SJCRH30 (cell line): ENCODE measurements at regions not wholly inside any gene's neighbourhood (a gene's known extent, or its start where the extent isn't known, plus 50 kb on each side); places are given as distances from the start of the nearest gene placed in this dataset.
"Not testable (repeated sequence)": the region's sequence is repeated elsewhere in the genome, so short reads cannot be mapped to it uniquely, and the experiment has no call there.

Experiments used
- DNase-seq, 2 experiments: peaks; one replicate each; pipeline ENCODE4 v3.0.0-alpha.2; 2015 to 2020
- H3K27ac ChIP-seq: fragments of 250-450 bp; sonication (Bioruptor Pico); 2 replicates; pipeline ENCODE4 v1.5.1; 2020; ENCODE audit warnings: mild to moderate bottlenecking, moderate library complexity
- H3K27me3 ChIP-seq: fragments of 250-450 bp; sonication (Bioruptor Pico); 2 replicates; pipeline ENCODE4 v1.5.1; 2020; ENCODE audit warnings: mild to moderate bottlenecking, moderate library complexity
- H3K36me3 ChIP-seq: fragments of 250-450 bp; sonication (Bioruptor Pico); 2 replicates; pipeline ENCODE4 v1.5.1; 2020; ENCODE audit warnings: mild to moderate bottlenecking, moderate library complexity
- H3K4me1 ChIP-seq: fragments of 250-450 bp; sonication (Bioruptor Pico); 2 replicates; pipeline ENCODE4 v1.5.1; 2020; ENCODE audit warnings: mild to moderate bottlenecking, moderate library complexity
- H3K4me3 ChIP-seq: fragments of 250-450 bp; sonication (Bioruptor Pico); 2 replicates; pipeline ENCODE4 v1.5.1; 2020; ENCODE audit warnings: mild to moderate bottlenecking, moderate library complexity
- H3K9me3 ChIP-seq: fragments of 250-450 bp; sonication (Bioruptor Pico); replicated peaks from 2 replicates; pipeline ENCODE4 v1.5.1; 2020; ENCODE audit warnings: mild to moderate bottlenecking, moderate library complexity

DNA sequence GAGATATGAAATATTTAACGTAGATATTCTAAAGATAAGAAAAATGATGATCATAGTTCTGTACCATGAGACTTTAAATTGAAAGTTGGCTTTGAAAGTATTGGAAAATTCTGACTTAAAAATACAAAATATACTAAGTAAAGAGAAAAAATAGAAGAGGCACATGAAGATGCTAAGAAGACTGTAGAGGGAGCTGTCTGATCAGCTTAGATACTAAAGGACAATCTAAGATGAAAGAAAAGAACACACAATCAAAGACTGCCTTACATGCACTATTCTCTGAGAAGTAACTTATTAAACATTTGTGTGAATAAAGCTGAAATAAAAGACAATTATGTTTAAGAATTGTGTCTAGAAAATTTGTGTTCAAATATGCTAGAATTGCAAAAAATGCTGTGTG lies 55.1 kb downstream of the RBMXL2 start:
- DNase-seq: peak in 1 of 2 experiments; percentile 7
- Histone ChIP-seq H3K4me3 (no peak overlapping the region), H3K27me3 (no peaks in the 10 kb centered on the region; the same call in 1 of the 2 replicates), H3K36me3 (no peaks in the 10 kb centered on the region), H3K4me1 (no peaks in the 10 kb centered on the region), H3K9me3 (no peaks in the 10 kb centered on the region), H3K27ac (no peak overlapping the region)

- not testable (repeated sequence) for H3K27me3 ChIP-seq, H3K27ac ChIP-seq, H3K36me3 ChIP-seq, H3K4me3 ChIP-seq, H3K4me1 ChIP-seq, H3K9me3 ChIP-seq, DNase-seq
Measured at GRCh38 chr11:7150104-7150503, 61.3 kb downstream of the RBMXL2 start.

DNA sequence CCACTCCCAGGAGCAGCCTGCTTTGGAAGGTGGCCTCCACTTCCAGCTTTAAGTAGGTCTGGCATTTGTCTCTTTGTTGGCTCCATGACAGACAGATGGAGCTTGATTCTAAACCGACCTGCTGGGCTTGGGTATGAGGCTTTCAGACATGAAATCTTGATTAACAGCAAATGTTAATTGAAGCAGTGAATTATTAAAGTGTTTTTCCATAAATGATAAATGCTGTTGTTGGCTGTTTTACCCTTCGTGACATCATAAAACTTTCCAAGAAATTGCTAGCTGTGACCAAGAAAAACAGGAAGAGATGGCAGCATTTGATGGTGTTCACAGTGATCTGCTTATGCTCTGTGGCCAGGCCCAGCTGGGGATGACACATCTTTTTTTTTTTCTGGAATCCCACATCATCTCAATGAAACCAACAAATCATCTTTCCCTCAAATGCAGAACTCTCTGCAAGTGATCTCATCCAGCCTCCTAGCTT lies 66.1 kb downstream of the RBMXL2 start:
- H3K4me1 ChIP-seq: no peaks in the 10 kb centered on the region
- no peak for DNase-seq
- H3K4me3 ChIP-seq: no peak overlapping the region
- no peaks in the 10 kb centered on the region for H3K9me3 ChIP-seq
- no peaks in the 10 kb centered on the region for H3K27me3 ChIP-seq
- no peaks in the 10 kb centered on the region for H3K36me3 ChIP-seq
- H3K27ac ChIP-seq: no peak overlapping the region

DNA sequence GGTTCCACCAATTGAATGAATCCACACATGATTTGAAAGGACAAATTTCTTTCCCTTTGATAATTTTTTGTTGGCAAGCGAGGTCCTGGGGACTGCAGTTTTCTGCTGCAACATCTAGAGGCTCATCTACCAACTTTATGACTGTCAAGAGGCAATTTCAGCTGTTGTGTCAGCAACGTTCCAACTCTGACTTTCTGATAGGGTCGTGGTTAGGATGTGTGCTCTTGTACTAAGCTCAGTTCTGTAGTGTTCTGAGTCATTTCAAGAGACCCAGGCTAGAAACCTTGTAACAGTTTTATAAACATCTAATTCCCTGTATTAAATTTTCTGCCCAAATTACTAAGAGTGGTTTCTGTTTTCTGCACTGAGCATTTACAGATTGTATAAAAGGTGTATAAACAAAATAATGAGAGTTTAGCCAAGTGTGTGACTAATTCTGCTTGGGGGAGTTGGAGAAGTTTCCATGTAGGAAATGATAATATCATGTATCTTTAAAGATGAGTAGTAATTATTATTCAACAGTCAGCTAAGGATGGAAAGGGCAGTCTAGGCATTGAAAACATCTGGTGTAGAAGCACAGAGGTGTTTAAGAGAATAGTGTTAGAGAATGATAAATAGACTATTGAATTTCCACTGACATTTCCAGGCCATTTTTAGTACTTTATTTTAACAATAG lies 72.2 kb downstream of the RBMXL2 start:
- H3K36me3 ChIP-seq: no peaks in the 10 kb centered on the region
- H3K4me1 ChIP-seq: no peaks in the 10 kb centered on the region
- H3K27me3 ChIP-seq: no peaks in the 10 kb centered on the region
- H3K4me3 ChIP-seq: no peak overlapping the region
- H3K9me3 ChIP-seq: no peaks in the 10 kb centered on the region
- no peak for DNase-seq
- H3K27ac ChIP-seq: no peak overlapping the region

DNA sequence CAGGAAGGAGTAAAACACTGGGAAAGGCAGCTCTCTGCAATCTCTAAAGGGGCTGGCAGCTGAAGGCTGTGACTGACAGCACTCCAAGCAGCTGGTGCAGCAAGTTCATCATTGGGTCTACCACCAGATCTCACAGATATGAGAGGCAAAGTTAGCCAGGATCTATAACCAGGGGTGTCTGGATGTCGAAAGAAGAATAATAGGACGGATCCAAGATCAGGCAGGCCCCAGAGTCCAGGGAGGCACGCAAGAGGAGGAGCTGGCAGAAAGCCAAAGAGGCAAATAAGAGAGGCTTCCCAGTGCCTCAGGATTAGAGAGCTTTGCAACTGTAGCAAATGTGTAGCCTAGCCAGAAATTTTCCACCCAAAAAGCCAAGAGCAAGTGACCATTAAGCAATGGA lies 77.1 kb downstream of the RBMXL2 start:
- DNase-seq: peak in 1 of 2 experiments; percentile 31
- H3K9me3 ChIP-seq: no peaks in the 10 kb centered on the region

GRCh38 chr11:7167976-7168740 lies 79.4 kb downstream of the RBMXL2 start:
- Histone ChIP-seq H3K4me3 (no peak overlapping the region), H3K4me1 (no peaks in the 10 kb centered on the region), H3K36me3 (no peaks in the 10 kb centered on the region), H3K27ac (no peak overlapping the region), H3K27me3 (no peaks in the 10 kb centered on the region), H3K9me3 (no peaks in the 10 kb centered on the region)
- no peak for DNase-seq

More for the DNA sequence above, 77.1 kb downstream of the RBMXL2 start:
- H3K27ac ChIP-seq: no peak overlapping the region
- no peaks in the 10 kb centered on the region for H3K36me3 ChIP-seq
- no peak overlapping the region for H3K4me3 ChIP-seq
- H3K27me3 ChIP-seq: no peaks in the 10 kb centered on the region
- H3K4me1 ChIP-seq: no peaks in the 10 kb centered on the region

DNA sequence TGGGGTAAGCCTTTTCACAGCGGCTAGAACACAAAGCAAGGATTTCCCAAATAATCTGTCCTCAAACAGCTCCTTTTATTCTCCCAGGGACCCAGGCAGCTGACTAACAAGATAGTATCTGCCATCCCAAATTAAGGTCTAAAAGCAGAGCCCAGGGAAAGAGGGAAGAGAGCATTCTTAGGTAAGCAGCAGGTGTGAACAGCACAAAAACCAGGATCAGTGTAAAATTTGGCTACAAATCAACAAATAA lies 79.9 kb downstream of the RBMXL2 start:
- no peaks in the 10 kb centered on the region for H3K27me3 ChIP-seq
- DNase-seq: no peak
- no peaks in the 10 kb centered on the region for H3K4me1 ChIP-seq
- no peak overlapping the region for H3K27ac ChIP-seq
- no peak overlapping the region for H3K4me3 ChIP-seq
- no peaks in the 10 kb centered on the region for H3K36me3 ChIP-seq
- no peaks in the 10 kb centered on the region for H3K9me3 ChIP-seq

DNA sequence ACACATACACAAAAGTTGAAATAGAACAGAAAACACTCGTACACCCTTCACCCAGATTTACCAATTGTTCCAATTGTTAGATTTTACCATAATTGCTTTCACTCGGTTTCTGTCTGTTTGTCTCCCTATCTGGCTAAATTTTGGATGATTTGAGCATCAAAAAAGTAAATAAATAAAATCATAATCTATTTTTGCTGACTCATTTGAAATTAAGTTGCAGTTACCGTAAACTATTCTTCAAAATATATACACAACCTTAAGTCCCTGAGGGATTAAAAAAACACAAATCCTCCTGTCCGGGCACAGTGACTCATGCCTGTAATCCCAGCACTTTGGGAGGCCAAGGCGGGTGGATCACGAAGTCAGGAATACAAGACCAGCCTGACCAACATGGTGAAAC lies 81.3 kb upstream of the SYT9 start:
- peak in 1 of 2 experiments; percentile 3 for DNase-seq
- H3K4me3 ChIP-seq: no peak overlapping the region
- no peaks in the 10 kb centered on the region for H3K9me3 ChIP-seq
- no peaks in the 10 kb centered on the region for H3K4me1 ChIP-seq
- no peaks in the 10 kb centered on the region for H3K27me3 ChIP-seq
- H3K27ac ChIP-seq: no peak overlapping the region
- H3K36me3 ChIP-seq: no peaks in the 10 kb centered on the region

- Histone ChIP-seq H3K36me3 (no peaks in the 10 kb centered on the region), H3K9me3 (no peaks in the 10 kb centered on the region), H3K27me3 (no peaks in the 10 kb centered on the region), H3K4me1 (no peaks in the 10 kb centered on the region), H3K4me3 (no peak overlapping the region), H3K27ac (no peak overlapping the region)
- no peak for DNase-seq
Measured at GRCh38 chr11:7175007-7175406, 76.7 kb upstream of the SYT9 start.

GRCh38 chr11:7186190-7186589 lies 65.5 kb upstream of the SYT9 start:
- Histone ChIP-seq H3K4me1 (no peaks in the 10 kb centered on the region), H3K27me3 (no peaks in the 10 kb centered on the region), H3K4me3 (no peak overlapping the region), H3K27ac (no peak overlapping the region), H3K9me3 (no peaks in the 10 kb centered on the region), H3K36me3 (no peaks in the 10 kb centered on the region)
- DNase-seq: no peak

DNA sequence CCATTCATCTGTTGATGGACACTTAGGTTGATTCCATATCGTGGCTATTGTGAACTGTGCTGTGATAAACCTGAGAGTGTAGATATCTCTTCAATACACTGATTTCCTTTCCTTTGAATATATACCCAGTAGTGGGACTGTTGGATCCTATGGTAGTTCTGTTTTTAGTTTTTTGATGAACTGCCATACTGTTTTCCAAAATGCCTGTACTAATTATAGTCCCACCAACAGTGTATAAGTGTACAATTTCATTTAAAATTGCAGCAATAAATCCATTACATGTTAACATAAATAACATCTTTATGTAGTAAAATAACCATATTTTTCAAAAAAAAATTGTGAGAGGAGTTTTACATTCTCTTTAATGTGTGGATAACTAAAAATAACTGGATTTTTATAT lies 65.0 kb upstream of the SYT9 start:
- Histone ChIP-seq H3K4me3 (no peak overlapping the region), H3K9me3 (no peaks in the 10 kb centered on the region), H3K27me3 (no peaks in the 10 kb centered on the region), H3K36me3 (no peaks in the 10 kb centered on the region), H3K27ac (no peak overlapping the region), H3K4me1 (no peaks in the 10 kb centered on the region)
- DNase-seq: no peak

- DNase-seq, H3K9me3 ChIP-seq, H3K27ac ChIP-seq: not testable (repeated sequence)
Measured at GRCh38 chr11:7192785-7193184, 58.9 kb upstream of the SYT9 start.

DNA sequence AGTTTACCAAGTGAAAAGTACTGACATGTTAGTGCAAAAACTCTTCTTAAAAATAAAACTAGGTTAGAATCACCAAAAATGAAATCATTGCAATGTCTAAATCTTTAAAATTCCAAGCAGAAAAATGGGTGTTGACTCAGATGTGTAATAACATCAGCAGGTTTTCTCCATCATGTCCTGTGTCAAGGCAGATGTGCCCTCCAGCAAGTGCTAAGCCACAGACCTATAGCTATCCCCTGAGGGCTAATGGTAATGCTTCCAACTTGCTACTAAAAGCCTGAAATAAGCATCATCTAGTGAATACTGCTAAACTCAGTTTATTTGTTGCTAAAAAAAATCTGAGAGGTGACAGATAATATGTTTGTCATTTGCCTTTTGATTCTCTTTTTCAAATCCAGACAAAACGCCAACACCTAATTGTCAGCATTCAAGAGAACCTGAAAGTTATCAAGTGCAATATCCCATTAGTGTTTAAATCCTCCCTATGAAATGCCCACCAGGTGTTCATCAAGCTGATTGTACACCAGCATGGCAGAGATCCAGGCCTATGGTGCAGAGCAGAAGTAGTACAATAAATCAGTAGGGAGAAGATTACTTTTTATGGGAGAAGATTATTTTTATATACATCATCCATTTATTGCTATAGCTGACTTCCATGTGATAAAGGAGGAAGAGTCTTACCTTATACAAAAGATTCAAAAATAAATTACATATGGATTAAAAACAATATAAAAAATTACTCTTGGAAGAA lies 55.1 kb upstream of the SYT9 start:
- Histone ChIP-seq H3K27ac (no peak overlapping the region), H3K4me3 (no peak overlapping the region), H3K27me3 (no peaks in the 10 kb centered on the region), H3K4me1 (no peaks in the 10 kb centered on the region), H3K9me3 (no peaks in the 10 kb centered on the region), H3K36me3 (no peaks in the 10 kb centered on the region)
- no peak for DNase-seq

More at GRCh38 chr11:7192785-7193184, 58.9 kb upstream of the SYT9 start:
- not testable (repeated sequence) for H3K27me3 ChIP-seq, H3K36me3 ChIP-seq, H3K4me3 ChIP-seq, H3K4me1 ChIP-seq

DNA sequence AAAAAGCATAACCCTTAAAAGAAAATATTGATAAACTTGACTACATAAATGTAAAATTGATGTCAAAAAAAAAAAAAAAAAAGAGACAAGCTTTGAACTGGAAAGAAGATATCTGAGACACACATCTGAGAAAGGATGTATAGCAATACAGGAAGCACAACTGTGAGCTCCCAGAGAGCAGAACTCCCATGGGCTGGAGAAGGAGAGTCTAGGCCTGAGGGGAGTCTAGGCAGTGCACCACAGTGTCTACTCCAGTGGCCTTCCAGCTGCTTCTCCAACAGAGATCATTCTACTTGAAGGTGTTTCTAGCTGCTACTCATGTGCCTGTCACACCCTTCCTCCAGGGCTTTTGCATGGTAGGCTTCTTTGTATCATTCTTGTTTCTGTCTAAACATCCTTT lies 54.2 kb upstream of the SYT9 start:
- Histone ChIP-seq H3K27ac (no peak overlapping the region), H3K27me3 (no peaks in the 10 kb centered on the region), H3K36me3 (no peaks in the 10 kb centered on the region), H3K4me1 (no peaks in the 10 kb centered on the region), H3K4me3 (no peak overlapping the region), H3K9me3 (no peaks in the 10 kb centered on the region)
- DNase-seq: no peak
